Lower leg skin (tissue), 4 donors: ENCODE measurements at regions not wholly inside any gene's neighbourhood (a gene's known extent, or its start where the extent isn't known, plus 50 kb on each side); places are given as distances from the start of the nearest gene placed in this dataset.

Experiments used
- DNase-seq, 2 donors: peaks; one replicate each; pipeline ENCODE4 v3.0.0-alpha.2; 2019; ENCODE audit warnings: low spot score in 2 of 2
- H3K4me3 ChIP-seq: fragments of 200-600 bp; sonication (generic); 2 replicates; pipeline ENCODE4 v1.5.1; 2017; ENCODE audit warnings: mild to moderate bottlenecking, low read depth; ENCODE audit not compliant: poor library complexity, severe bottlenecking
- POLR2A ChIP-seq, 2 donors: fragments of 450-650 bp; IDR thresholded peaks; one replicate each; pipeline ENCODE4 v1.6.1; 2016 to 2017; ENCODE audit warnings: antibody characterized with exemption in 2 of 2, mild to moderate bottlenecking in 1 of 2, moderate library complexity in 1 of 2
- WGBS, 2 donors: methylation state at CpG; one replicate each; pipeline ENCODE4 v1.1.5; 2018; 5-methylcytosine and 5-hydroxymethylcytosine counted together
- intact Hi-C: fragments of 100-400 bp; cut with DNase I; formaldehyde crosslinking; loops from one replicate; pipeline ENCODE4 v1.15.0; 2023; ENCODE audit warnings: low total_unique reads
- TF ChIP-seq, protein P1 (sequence below), 3 donors: fragments of 450-650 bp; IDR thresholded peaks; one replicate each; pipeline ENCODE4 v1.5.1; 2016; ENCODE audit warnings: antibody characterized with exemption in 3 of 3, mild to moderate bottlenecking in 3 of 3, moderate library complexity in 2 of 3

DNA sequence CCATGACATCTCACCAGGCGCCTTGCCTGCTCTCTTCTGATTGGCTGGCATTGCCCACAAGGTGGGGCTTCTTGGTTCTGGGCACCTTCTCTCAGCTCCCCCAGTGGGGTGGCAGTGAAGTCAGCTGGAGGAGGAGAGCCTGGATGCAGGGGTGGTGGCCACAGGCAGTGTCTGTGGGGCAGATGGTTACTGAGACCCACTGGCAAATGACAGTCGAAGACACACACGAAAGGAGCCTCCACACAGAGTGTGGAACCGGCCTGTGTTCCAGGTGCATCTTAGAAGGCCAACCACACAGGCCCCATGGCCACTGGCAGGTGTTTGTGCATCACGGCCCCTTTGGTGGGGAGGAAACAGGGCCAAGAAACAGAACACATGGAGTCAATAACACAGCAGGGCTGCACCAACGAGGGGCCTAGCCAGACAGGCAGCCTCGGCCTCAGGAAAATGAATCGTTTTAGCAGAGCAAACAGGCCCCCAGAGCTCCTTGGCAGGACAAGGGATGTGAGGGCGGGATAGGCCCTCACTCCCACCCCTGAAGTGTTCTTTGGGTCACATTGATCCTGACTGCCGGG lies 683.4 kb downstream of the TBC1D22A start:
- no peak overlapping the region for H3K4me3 ChIP-seq
- TF ChIP-seq, protein P1, sequence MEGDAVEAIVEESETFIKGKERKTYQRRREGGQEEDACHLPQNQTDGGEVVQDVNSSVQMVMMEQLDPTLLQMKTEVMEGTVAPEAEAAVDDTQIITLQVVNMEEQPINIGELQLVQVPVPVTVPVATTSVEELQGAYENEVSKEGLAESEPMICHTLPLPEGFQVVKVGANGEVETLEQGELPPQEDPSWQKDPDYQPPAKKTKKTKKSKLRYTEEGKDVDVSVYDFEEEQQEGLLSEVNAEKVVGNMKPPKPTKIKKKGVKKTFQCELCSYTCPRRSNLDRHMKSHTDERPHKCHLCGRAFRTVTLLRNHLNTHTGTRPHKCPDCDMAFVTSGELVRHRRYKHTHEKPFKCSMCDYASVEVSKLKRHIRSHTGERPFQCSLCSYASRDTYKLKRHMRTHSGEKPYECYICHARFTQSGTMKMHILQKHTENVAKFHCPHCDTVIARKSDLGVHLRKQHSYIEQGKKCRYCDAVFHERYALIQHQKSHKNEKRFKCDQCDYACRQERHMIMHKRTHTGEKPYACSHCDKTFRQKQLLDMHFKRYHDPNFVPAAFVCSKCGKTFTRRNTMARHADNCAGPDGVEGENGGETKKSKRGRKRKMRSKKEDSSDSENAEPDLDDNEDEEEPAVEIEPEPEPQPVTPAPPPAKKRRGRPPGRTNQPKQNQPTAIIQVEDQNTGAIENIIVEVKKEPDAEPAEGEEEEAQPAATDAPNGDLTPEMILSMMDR (IDR thresholded peaks at IDR 0.05), result no peak
- TF ChIP-seq POLR2A (IDR thresholded peaks at IDR 0.05), result no peak
- intact Hi-C loops, result no loop called here
- WGBS, 2 donors, result 73 to 76% methylated on average over 10 of the region's 10 CpGs
- peak; percentile 6 to 71 for DNase-seq

DNA sequence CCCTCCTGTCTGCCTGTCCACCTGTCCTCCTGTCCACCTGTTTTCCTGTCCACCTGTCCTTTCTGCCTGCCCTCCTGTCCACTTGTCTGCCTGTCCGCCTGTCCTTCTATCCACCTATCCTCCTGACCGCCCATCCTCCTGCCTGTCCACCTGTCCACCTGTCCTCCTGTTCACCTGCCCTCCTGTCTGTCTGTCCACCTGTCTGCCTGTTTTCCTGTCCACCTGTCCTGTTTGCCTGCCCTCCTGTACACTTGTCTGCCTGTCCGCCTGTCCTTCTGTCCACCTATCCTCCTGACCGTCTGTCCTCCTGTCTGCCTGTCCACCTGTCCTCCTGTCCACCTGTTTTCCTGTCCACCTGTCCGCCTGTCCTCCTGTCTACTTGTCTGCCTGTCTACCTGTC lies 682.8 kb downstream of the TBC1D22A start:
- no peak overlapping the region for H3K4me3 ChIP-seq
- TF ChIP-seq POLR2A (IDR thresholded peaks at IDR 0.05), result no peak
- TF ChIP-seq, protein P1 (IDR thresholded peaks at IDR 0.05), result no peak
- no peak for DNase-seq
- intact Hi-C loops, result no loop called here
- 80 to 81% methylated on average over 5 of the region's 5 CpGs for WGBS, 2 donors

DNA sequence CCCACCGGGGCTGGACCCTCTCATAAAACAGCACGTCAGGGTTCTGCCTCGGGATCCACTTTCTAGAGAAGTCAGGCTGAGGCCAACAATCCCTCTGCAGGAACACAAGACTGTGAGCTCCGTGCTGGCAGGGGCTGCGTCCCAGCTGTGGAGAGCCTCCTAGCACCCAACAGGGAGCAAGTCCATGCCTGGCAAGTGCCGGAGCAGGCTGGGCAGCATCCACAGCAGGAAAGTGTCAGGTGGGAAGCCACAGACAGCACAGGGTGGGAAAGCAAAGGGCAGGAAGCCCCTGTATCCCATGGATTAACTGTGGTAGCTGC lies 682.3 kb downstream of the TBC1D22A start:
- TF ChIP-seq POLR2A (IDR thresholded peaks at IDR 0.05), result no peak
- TF ChIP-seq, protein P1 (IDR thresholded peaks at IDR 0.05), result no peak
- intact Hi-C loops, result no loop called here
- DNase-seq, result peak in 1 of 2 donors; percentile 60
- no peak overlapping the region for H3K4me3 ChIP-seq
- WGBS, 2 donors, result 41 to 71% methylated on average over 5 of the region's 6 CpGs

DNA sequence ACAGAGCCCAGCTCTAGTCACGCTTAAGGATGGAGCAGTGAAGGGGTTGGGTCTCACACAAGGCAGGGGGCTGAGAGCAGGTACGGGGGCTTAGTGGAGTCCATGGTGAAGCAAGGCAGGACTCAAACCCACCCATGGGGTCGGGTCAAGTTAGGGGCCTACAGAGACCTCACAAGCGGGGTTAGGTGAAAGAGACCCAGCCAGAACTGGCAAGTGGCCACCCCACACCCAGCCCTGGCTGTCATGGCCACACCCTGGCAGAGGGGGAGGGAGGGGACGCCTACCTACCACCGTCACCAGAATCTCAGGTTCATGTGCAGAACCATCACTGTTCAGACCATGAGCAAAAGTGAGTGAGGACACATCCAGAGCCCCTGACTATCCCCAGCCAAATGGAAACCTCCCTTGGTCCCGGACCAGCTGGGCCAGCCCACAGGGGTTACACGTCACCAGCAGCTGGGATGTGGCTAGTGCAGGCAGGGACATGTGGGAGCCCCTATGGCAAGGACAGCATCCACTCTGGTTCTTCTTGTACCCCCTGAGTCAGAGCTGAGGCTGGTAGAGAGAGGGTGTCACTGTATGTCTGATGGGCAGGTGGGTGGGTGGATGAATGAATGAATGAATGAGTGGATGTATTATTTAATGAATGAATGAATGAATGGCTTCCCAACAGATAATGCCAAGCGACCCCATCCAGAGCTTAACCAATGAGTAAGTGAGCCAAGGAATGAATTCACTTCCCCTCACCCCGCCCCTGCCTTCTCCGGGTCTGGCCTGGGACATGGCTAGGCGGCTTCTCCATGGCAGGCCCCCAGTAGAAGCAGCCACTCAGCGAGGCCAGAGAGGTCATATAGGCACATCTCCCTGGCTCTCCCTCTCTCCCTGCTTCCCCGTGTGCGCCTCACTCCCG lies 681.6 kb downstream of the TBC1D22A start:
- 73 to 75% methylated on average over 16 of the region's 16 CpGs for WGBS, 2 donors
- peak in 1 of 2 donors; percentile 68 for DNase-seq
- TF ChIP-seq, protein P1 (IDR thresholded peaks at IDR 0.05), result no peak
- no peak for TF ChIP-seq POLR2A (IDR thresholded peaks at IDR 0.05)
- H3K4me3 ChIP-seq, result no peak overlapping the region
- intact Hi-C loops, result no loop called here

DNA sequence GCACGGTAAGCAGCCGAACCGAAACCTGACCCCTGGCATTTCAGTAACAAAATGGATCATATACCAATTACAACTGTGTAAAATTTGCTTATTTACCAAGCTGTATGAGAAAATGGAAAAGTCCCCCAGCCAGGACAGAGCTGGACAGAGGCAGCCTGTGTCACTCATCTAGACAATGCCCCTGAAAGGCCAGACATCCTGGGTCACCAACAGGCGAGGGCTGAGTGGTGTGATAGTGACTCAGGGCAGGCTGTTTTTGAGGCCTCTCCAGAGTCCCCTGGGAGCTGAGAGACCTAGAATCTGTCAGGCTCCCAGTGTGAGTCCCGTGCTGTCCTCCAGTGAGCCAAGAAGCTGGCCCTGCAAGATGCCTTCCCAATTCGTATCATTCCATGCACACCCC lies 680.4 kb downstream of the TBC1D22A start:
- peak in 1 of 2 donors; percentile 49 for DNase-seq

More for the DNA sequence above, 680.4 kb downstream of the TBC1D22A start:
- H3K4me3 ChIP-seq, result no peak overlapping the region
- TF ChIP-seq, protein P1 (IDR thresholded peaks at IDR 0.05), result no peak
- no peak for TF ChIP-seq POLR2A (IDR thresholded peaks at IDR 0.05)
- 87 to 89% methylated on average over 6 of the region's 6 CpGs for WGBS, 2 donors
- intact Hi-C loops, result no loop called here
